Fibroblast of villous mesenchyme (primary cell): ENCODE measurements at regions not wholly inside any gene's neighbourhood (a gene's known extent, or its start where the extent isn't known, plus 50 kb on each side); places are given as distances from the start of the nearest gene placed in this dataset.

Source experiments
- DNase-seq: peaks from one replicate; pipeline ENCODE4 v3.0.0-alpha.2; 2010; ENCODE audit warnings: low read depth
- H3K4me3 ChIP-seq: 2 replicates; pipeline ENCODE4 v1.5.1; 2011; ENCODE audit warnings: low read depth, mild to moderate bottlenecking, low read length
- TF ChIP-seq, protein P1 (sequence below): IDR thresholded peaks from 2 replicates; pipeline ENCODE4 v1.5.1; 2012; ENCODE audit warnings: low read depth, mild to moderate bottlenecking, low read length; ENCODE audit not compliant: insufficient read depth

- no peak overlapping the region for H3K4me3 ChIP-seq
- peak; percentile 10 for DNase-seq
- TF ChIP-seq, protein P1, sequence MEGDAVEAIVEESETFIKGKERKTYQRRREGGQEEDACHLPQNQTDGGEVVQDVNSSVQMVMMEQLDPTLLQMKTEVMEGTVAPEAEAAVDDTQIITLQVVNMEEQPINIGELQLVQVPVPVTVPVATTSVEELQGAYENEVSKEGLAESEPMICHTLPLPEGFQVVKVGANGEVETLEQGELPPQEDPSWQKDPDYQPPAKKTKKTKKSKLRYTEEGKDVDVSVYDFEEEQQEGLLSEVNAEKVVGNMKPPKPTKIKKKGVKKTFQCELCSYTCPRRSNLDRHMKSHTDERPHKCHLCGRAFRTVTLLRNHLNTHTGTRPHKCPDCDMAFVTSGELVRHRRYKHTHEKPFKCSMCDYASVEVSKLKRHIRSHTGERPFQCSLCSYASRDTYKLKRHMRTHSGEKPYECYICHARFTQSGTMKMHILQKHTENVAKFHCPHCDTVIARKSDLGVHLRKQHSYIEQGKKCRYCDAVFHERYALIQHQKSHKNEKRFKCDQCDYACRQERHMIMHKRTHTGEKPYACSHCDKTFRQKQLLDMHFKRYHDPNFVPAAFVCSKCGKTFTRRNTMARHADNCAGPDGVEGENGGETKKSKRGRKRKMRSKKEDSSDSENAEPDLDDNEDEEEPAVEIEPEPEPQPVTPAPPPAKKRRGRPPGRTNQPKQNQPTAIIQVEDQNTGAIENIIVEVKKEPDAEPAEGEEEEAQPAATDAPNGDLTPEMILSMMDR: no peak
Observed at GRCh38 chr3:104856741-104857140, 510.0 kb upstream of the ALCAM start.

GRCh38 chr3:104868291-104868690 lies 498.4 kb upstream of the ALCAM start:
- TF ChIP-seq, protein P1: no peak
- DNase-seq: no peak
- no peak overlapping the region for H3K4me3 ChIP-seq

DNA sequence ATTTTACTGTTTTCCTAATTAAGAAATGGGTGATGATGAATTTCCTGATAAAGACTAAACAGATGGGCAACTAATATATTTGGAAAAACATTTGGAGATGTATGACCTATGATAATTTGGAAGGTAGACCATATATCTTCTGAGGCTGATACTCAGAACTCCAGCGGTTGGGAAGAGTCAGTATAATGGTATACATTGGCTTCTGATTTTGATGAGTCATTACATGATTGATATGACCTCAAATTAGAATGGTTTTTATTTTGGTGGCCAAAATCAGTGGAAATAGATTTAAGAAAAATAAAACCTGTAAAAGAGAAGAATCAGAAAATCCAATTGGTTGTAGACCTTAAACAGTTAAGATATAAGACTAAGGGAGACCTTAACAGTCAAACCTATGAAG lies 496.4 kb upstream of the ALCAM start:
- H3K4me3 ChIP-seq: no peak overlapping the region
- no peak for DNase-seq
- TF ChIP-seq, protein P1: no peak

GRCh38 chr3:104873331-104873730 lies 493.4 kb upstream of the ALCAM start:
- no peak overlapping the region for H3K4me3 ChIP-seq
- TF ChIP-seq, protein P1: no peak
- DNase-seq: no peak

GRCh38 chr3:104878395-104878794 lies 488.3 kb upstream of the ALCAM start:
- peak; percentile 62 for DNase-seq
- no peak overlapping the region for H3K4me3 ChIP-seq
- TF ChIP-seq, protein P1: no peak

DNA sequence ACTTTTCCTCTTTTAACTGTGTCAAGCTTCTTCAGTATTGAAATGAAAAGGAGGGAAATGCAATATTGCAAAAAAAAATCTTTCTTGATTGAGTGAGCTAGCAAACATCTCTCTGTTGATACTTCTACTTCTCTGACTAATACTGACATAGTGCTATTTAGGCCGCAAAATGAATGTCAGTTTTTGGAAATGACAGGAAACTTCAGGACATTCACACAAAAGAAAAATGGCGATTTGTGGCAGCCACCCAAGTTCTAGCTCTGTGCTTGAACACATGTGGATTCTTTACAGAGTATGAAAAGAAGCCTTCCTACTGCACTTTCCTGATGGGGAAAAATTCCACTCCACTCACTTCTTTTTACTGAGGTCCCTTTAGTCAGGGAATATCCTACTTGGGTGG lies 486.8 kb upstream of the ALCAM start:
- DNase-seq: peak; percentile 16
- TF ChIP-seq, protein P1: no peak

DNA sequence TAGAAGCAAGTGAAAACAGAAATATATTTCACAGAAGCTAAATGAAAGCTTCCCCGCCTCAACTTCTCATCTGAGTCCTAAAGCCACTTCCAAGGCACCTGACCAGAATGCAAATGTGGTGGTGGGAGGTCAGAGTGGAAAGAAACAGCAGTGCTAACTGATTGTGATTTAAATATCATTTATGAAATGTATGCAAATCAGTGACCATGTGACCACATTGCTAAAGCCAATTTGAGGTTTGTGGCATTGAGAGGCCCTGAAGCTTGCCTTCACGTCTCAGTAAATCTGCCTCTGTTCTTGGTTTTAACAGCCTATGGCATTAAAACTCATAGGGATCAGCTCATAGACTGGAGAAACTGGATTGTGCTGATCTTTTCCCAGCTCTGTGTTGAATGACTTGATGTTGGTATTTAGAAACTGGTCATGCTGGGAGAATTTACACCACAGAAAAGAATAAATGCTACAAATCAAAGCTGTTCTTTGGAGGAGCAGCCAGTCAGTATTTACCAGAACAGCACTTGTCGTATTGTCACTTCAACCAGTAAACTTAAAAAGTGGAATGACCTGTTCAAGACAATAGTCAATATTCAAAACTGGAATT lies 481.4 kb upstream of the ALCAM start:
- TF ChIP-seq, protein P1: no peak
- DNase-seq: no peak
- H3K4me3 ChIP-seq: no peak overlapping the region

More for the DNA sequence above, 486.8 kb upstream of the ALCAM start:
- no peak overlapping the region for H3K4me3 ChIP-seq
